ENCODE measurements at regions not wholly inside any gene's neighbourhood (a gene's known extent, or its start where the extent isn't known, plus 50 kb on each side); places are given as distances from the start of the nearest gene placed in this dataset.

- no peak overlapping the region for H3K4me3 ChIP-seq
- no peaks in the 10 kb centered on the region for H3K36me3 ChIP-seq
- in situ Hi-C loops (cut with MboI; ENCODE audit: low sequenced_read_pairs in 4 of 4) (no loop called here), intact Hi-C loops (cut with DNase I; ENCODE audit: low total_unique reads) (no loop called here)
- no peak for TF ChIP-seq CTCF (IDR thresholded peaks at IDR 0.05 in 4 of 5, conservative IDR thresholded peaks at IDR 0.05 in 1 of 5)
- TF ChIP-seq POLR2A (IDR thresholded peaks at IDR 0.05) = no peak
- DNase-seq = no peak
- H3K9me3 ChIP-seq = no peaks in the 10 kb centered on the region
- H3K4me1 ChIP-seq = peaks cover 0 to 5% of the 10 kb centered on the region in 2 donors
- no peak for ATAC-seq
- no peaks in the 10 kb centered on the region for H3K27me3 ChIP-seq
- H3K27ac ChIP-seq = no peak overlapping the region
These were observed 1518.4 kb downstream of the UQCRFS1 start for GRCh38 chr19:27694361-27695055.

GRCh38 chr19:27691991-27692390 lies 1521.0 kb downstream of the UQCRFS1 start:
- H3K4me3 ChIP-seq = no peak overlapping the region
- no peaks in the 10 kb centered on the region for H3K36me3 ChIP-seq
- ATAC-seq (no peak), DNase-seq (no peak)
- TF ChIP-seq CTCF (IDR thresholded peaks at IDR 0.05 in 4 of 5, conservative IDR thresholded peaks at IDR 0.05 in 1 of 5) = no peak
- no peak for TF ChIP-seq POLR2A (IDR thresholded peaks at IDR 0.05)
- peaks cover 0 to 5% of the 10 kb centered on the region in 2 donors for H3K4me1 ChIP-seq
- no peaks in the 10 kb centered on the region for H3K9me3 ChIP-seq
- intact Hi-C loops (cut with DNase I; ENCODE audit: low total_unique reads) (no loop called here), in situ Hi-C loops (cut with MboI; ENCODE audit: low sequenced_read_pairs in 4 of 4) (no loop called here)
- H3K27ac ChIP-seq = no peak overlapping the region
- H3K27me3 ChIP-seq = no peaks in the 10 kb centered on the region

GRCh38 chr19:27689734-27690241 lies 1523.2 kb downstream of the UQCRFS1 start:
- DNase-seq = no peak
- intact Hi-C loops (cut with DNase I; ENCODE audit: low total_unique reads) (no loop called here), in situ Hi-C loops (cut with MboI; ENCODE audit: low sequenced_read_pairs in 4 of 4) (no loop called here)
- no peak for ATAC-seq
- no peaks in the 10 kb centered on the region for H3K9me3 ChIP-seq
- TF ChIP-seq POLR2A (IDR thresholded peaks at IDR 0.05) (no peak), CTCF (IDR thresholded peaks at IDR 0.05 in 4 of 5, conservative IDR thresholded peaks at IDR 0.05 in 1 of 5) (no peak)
- peaks cover 0 to 5% of the 10 kb centered on the region in 2 donors for H3K4me1 ChIP-seq
- no peaks in the 10 kb centered on the region for H3K27me3 ChIP-seq
- H3K4me3 ChIP-seq = no peak overlapping the region
- H3K36me3 ChIP-seq = no peaks in the 10 kb centered on the region
- no peak overlapping the region for H3K27ac ChIP-seq

- Histone ChIP-seq H3K9me3 (no peaks in the 10 kb centered on the region), H3K4me3 (no peak overlapping the region), H3K27ac (no peak overlapping the region), H3K4me1 (no peaks in the 10 kb centered on the region), H3K36me3 (no peaks in the 10 kb centered on the region), H3K27me3 (no peaks in the 10 kb centered on the region)
- no peak for ATAC-seq
- TF ChIP-seq CTCF (IDR thresholded peaks at IDR 0.05 in 4 of 5, conservative IDR thresholded peaks at IDR 0.05 in 1 of 5) = no peak
- TF ChIP-seq POLR2A (IDR thresholded peaks at IDR 0.05) = no peak
- in situ Hi-C loops (cut with MboI; ENCODE audit: low sequenced_read_pairs in 4 of 4) = no loop called here
- DNase-seq = no peak
- intact Hi-C loops (cut with DNase I; ENCODE audit: low total_unique reads) = no loop called here
These were observed 1528.7 kb downstream of the UQCRFS1 start for GRCh38 chr19:27684293-27684692.

All from gastrocnemius medialis (tissue), 4 donors.